ENCODE measurements at regions not wholly inside any gene's neighbourhood (a gene's known extent, or its start where the extent isn't known, plus 50 kb on each side); places are given as distances from the start of the nearest gene placed in this dataset.

DNA sequence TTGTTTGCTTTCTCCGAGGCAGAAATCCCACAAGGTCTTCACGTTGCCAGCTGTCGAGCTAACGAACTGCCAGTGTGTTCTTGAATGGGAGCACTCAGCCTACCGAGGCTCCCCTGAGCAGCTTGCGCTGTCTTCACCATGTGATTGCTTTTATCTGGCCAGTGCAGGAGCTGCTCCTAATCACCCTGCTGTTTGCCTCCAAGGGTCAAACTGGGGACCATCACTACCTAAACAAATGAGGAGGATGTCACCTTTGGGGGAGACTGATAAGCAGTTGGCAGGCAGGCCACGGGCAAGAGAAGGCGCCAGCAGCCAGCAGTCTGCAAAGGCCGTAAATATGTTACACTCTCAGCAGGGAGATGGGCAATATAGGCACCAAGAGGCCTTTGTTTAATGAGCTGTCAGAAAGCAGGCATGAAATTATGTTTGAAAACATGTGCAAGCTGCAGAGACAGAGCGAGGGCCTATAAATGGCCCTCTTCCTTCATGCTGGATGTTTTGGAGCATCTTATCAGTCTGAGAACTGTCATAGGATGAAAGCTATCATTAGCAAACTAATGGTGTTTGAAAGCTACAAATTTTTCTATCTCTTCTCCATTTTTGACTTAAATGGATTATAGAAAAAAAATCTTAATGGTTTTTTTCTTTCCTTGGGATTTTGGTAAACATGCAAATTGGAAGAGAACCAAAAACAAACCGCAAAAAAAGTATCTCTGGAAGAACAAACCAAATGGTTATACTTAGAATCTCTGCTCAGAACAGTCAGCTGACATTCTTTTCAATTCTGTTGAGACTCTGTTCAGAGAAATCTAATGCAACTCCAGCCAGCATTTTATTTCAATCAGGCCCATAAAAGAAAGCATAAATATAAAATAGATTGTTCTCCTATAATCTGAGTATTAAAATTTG is 267.3 kb upstream of the NPVF start:
- FAIRE-seq: no peak
- WGBS (ENCODE audit: missing lambda C conversion rate): 20% methylated on average over 9 of the region's 11 CpGs

DNA sequence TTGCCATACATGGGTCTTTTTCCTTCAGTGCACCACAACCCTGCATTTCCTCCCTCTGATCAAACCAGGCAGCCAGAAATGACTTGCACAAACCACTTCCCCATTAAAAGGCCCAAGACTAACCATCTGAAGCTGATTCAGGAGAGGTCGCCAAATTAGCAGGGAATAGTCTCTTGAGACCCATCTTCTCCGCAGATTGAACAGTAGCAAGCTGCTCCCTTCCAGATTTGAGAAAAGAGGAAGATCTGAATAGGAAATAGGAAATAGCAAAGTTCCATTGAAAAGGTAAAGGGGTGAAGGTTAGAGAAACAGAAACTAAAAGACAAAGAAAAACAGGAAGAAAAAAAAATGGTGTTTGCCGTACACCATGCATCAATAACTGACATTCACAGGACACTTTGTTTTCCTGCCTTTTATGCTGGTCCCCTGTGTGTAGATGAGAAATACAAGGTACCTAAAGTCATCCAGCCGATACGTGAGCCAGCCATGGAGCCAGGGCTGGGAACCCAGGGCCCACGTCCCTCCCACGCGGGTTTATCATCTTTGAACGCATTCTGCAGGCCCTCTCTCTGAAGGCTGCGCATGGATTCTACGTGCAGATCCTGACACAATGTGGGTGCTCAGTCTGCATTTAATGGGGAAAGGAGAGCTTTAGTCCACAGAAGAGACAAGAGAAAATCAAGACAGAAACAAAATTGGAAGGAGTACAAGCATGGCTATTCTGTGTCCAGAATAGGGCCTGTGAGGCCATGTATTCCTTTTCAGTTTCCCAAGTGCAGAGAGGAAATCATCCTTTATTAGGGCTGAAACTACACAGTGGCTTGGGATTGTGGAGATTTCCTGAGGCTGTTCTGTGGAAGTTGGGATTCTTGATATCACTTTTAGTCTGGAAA is 268.4 kb upstream of the NPVF start:
- Histone ChIP-seq H3K9me3 (no peaks in the 10 kb centered on the region), H3K4me2 (no peak overlapping the region), H3K4me1 (no peaks in the 10 kb centered on the region), H3K4me3 (no peak overlapping the region), H3K27ac (no peak overlapping the region)
- no peak for DNase-seq (ENCODE audit: low read depth in 1 of 2, low spot score in 1 of 2)
- ATAC-seq: no peak
- FAIRE-seq: no peak
- POLR2A ChIA-PET: no interaction called here
- CTCF ChIA-PET: no interaction called here
- TF ChIP-seq ESRRA (IDR thresholded peaks at IDR 0.05; ENCODE audit: borderline replicate concordance, low read length): no peak
- TF ChIP-seq RAD21 (conservative IDR thresholded peaks at IDR 0.05 in 1 of 2, IDR thresholded peaks at IDR 0.05 in 1 of 2): no peak
- TF ChIP-seq ZSCAN20 (CRISPR knock-in tag; IDR thresholded peaks at IDR 0.05): no peak
- TF ChIP-seq SREBF2 (IDR thresholded peaks at IDR 0.05): no peak
- no peak for TF ChIP-seq RFX5 (IDR thresholded peaks at IDR 0.05)
- no peak for TF ChIP-seq CBX2 (IDR thresholded peaks at IDR 0.05; ENCODE audit: borderline replicate concordance, low read depth)
- no peak for TF ChIP-seq ZFP36 (IDR thresholded peaks at IDR 0.05; ENCODE audit: borderline replicate concordance, partially characterized antibody)
- no peak for TF ChIP-seq TFCP2L1 (CRISPR knock-in tag; IDR thresholded peaks at IDR 0.05)
- TF ChIP-seq HDAC2 (IDR thresholded peaks at IDR 0.05): no peak
- no peak for TF ChIP-seq KDM1A (IDR thresholded peaks at IDR 0.05; ENCODE audit: low read depth)
- TF ChIP-seq, protein P1, sequence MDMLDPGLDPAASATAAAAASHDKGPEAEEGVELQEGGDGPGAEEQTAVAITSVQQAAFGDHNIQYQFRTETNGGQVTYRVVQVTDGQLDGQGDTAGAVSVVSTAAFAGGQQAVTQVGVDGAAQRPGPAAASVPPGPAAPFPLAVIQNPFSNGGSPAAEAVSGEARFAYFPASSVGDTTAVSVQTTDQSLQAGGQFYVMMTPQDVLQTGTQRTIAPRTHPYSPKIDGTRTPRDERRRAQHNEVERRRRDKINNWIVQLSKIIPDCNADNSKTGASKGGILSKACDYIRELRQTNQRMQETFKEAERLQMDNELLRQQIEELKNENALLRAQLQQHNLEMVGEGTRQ (IDR thresholded peaks at IDR 0.05): no peak
- no peak for TF ChIP-seq SMC3 (IDR thresholded peaks at IDR 0.05)
- TF ChIP-seq NFE2L2 (conservative IDR thresholded peaks at IDR 0.05; ENCODE audit: low read length): no peak
- WGBS (ENCODE audit: missing lambda C conversion rate): 49% methylated on average over 11 of the region's 11 CpGs

More for the DNA sequence above, 267.3 kb upstream of the NPVF start:
- no peaks in the 10 kb centered on the region for H3K9me3 ChIP-seq
- ChIA-PET POLR2A (no interaction called here), CTCF (interaction anchor here (0.6 kb wide), 1 partner anchor 91 kb away, joined by 3 read pairs; no protein-coding TSS in a partner anchor)
- H3K27ac ChIP-seq: no peak overlapping the region
- DNase-seq (ENCODE audit: low read depth in 1 of 2, low spot score in 1 of 2) (no peak), ATAC-seq (no peak)
- no peak overlapping the region for H3K4me2 ChIP-seq
- no peaks in the 10 kb centered on the region for H3K4me1 ChIP-seq
- H3K4me3 ChIP-seq: no peak overlapping the region
- TF ChIP-seq JUNB (IDR thresholded peaks at IDR 0.05) (no peak), HOXB5 (CRISPR knock-in tag; IDR thresholded peaks at IDR 0.05) (no peak), SREBF2 (IDR thresholded peaks at IDR 0.05) (no peak), SMC3 (IDR thresholded peaks at IDR 0.05) (no peak), EHMT2 (IDR thresholded peaks at IDR 0.05; ENCODE audit: low read depth) (no peak), HEYL (CRISPR knock-in tag; IDR thresholded peaks at IDR 0.05) (no peak), MYC (IDR thresholded peaks at IDR 0.05; ENCODE audit: borderline replicate concordance, low read length) (no peak), MAZ (IDR thresholded peaks at IDR 0.05; ENCODE audit: borderline replicate concordance, low read depth, low read length) (no peak), EP300 (IDR thresholded peaks at IDR 0.05) (no peak), EHF (CRISPR knock-in tag; IDR thresholded peaks at IDR 0.05) (no peak), MAFK (IDR thresholded peaks at IDR 0.05; ENCODE audit: partially characterized antibody) (no peak), FOSL2 (IDR thresholded peaks at IDR 0.05) (no peak), FOSL2 (CRISPR knock-in tag; IDR thresholded peaks at IDR 0.05) (no peak)
- TF ChIP-seq, protein P2, sequence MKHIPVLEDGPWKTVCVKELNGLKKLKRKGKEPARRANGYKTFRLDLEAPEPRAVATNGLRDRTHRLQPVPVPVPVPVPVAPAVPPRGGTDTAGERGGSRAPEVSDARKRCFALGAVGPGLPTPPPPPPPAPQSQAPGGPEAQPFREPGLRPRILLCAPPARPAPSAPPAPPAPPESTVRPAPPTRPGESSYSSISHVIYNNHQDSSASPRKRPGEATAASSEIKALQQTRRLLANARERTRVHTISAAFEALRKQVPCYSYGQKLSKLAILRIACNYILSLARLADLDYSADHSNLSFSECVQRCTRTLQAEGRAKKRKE (CRISPR knock-in tag; IDR thresholded peaks at IDR 0.05; ENCODE audit: low read depth): no peak
- TF ChIP-seq, protein P3, sequence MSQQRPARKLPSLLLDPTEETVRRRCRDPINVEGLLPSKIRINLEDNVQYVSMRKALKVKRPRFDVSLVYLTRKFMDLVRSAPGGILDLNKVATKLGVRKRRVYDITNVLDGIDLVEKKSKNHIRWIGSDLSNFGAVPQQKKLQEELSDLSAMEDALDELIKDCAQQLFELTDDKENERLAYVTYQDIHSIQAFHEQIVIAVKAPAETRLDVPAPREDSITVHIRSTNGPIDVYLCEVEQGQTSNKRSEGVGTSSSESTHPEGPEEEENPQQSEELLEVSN (IDR thresholded peaks at IDR 0.05; ENCODE audit: borderline replicate concordance, low read depth): no peak
- TF ChIP-seq, protein P1 (IDR thresholded peaks at IDR 0.05): no peak

Data from A549 (cell line).